ENCODE measurements at regions not wholly inside any gene's neighbourhood (a gene's known extent, or its start where the extent isn't known, plus 50 kb on each side); places are given as distances from the start of the nearest gene placed in this dataset.

- no peak for DNase-seq (ENCODE audit: unreplicated experiment)
- ChIA-PET POLR2A (no interaction called here), CTCF (interaction anchor here (0.8 kb wide), 1 partner anchor 1310 kb away, joined by 3 read pairs; no protein-coding TSS in a partner anchor)
- H3K27me3 Mint-ChIP-seq (ENCODE audit: insufficient read depth, unreplicated experiment): no peaks in the 10 kb centered on the region
- H3K4me3 Mint-ChIP-seq (ENCODE audit: unreplicated experiment): no peak overlapping the region
- intact Hi-C loops (cut with micrococcal nuclease): no loop called here
- no peaks in the 10 kb centered on the region for H3K36me3 Mint-ChIP-seq (ENCODE audit: insufficient read depth, unreplicated experiment)
- H3K4me1 Mint-ChIP-seq (ENCODE audit: insufficient read depth, unreplicated experiment): no peaks in the 10 kb centered on the region
- TF ChIP-seq CTCF (IDR thresholded peaks at IDR 0.05; ENCODE audit: unreplicated experiment): no peak
- no peaks in the 10 kb centered on the region for H3K9me3 Mint-ChIP-seq (ENCODE audit: unreplicated experiment)
- H3K27ac Mint-ChIP-seq (ENCODE audit: low read depth, unreplicated experiment): no peak overlapping the region
- BruUV-seq (replicated peaks): no TSS peak
These were observed 97.1 kb upstream of the NCOR2 start for GRCh38 chr12:124664395-124665111.

GRCh38 chr12:124663771-124664366 is 96.5 kb upstream of the NCOR2 start:
- no peaks in the 10 kb centered on the region for H3K27me3 Mint-ChIP-seq (ENCODE audit: insufficient read depth, unreplicated experiment)
- no peak overlapping the region for H3K4me3 Mint-ChIP-seq (ENCODE audit: unreplicated experiment)
- ChIA-PET POLR2A (interaction anchor here (1.2 kb wide), 1 partner anchor 18 kb away, joined by 3 read pairs; no protein-coding TSS in a partner anchor), CTCF (interaction anchor here (0.5 kb wide), 1 partner anchor 64 kb away, joined by 3 read pairs; no protein-coding TSS in a partner anchor)
- no peaks in the 10 kb centered on the region for H3K36me3 Mint-ChIP-seq (ENCODE audit: insufficient read depth, unreplicated experiment)
- no peaks in the 10 kb centered on the region for H3K9me3 Mint-ChIP-seq (ENCODE audit: unreplicated experiment)
- H3K4me1 Mint-ChIP-seq (ENCODE audit: insufficient read depth, unreplicated experiment): no peaks in the 10 kb centered on the region
- no peak overlapping the region for H3K27ac Mint-ChIP-seq (ENCODE audit: low read depth, unreplicated experiment)
- intact Hi-C loops (cut with micrococcal nuclease): no loop called here
- DNase-seq (ENCODE audit: unreplicated experiment): no peak
- BruUV-seq (replicated peaks): no TSS peak
- no peak for TF ChIP-seq CTCF (IDR thresholded peaks at IDR 0.05; ENCODE audit: unreplicated experiment)

GRCh38 chr12:124663206-124663605 is 95.8 kb upstream of the NCOR2 start:
- no peak for TF ChIP-seq CTCF (IDR thresholded peaks at IDR 0.05; ENCODE audit: unreplicated experiment)
- no peaks in the 10 kb centered on the region for H3K9me3 Mint-ChIP-seq (ENCODE audit: unreplicated experiment)
- no TSS peak for BruUV-seq (replicated peaks)
- POLR2A ChIA-PET: interaction anchor here (0.6 to 2.2 kb wide), 5 partner anchors 10 to 47 kb away, joined by 3 to 6 read pairs (median 3); no protein-coding TSS in a partner anchor
- CTCF ChIA-PET: no interaction called here
- no peak for DNase-seq (ENCODE audit: unreplicated experiment)
- no peak overlapping the region for H3K4me3 Mint-ChIP-seq (ENCODE audit: unreplicated experiment)
- H3K4me1 Mint-ChIP-seq (ENCODE audit: insufficient read depth, unreplicated experiment): no peaks in the 10 kb centered on the region
- H3K27ac Mint-ChIP-seq (ENCODE audit: low read depth, unreplicated experiment): no peak overlapping the region
- intact Hi-C loops (cut with micrococcal nuclease): no loop called here
- no peaks in the 10 kb centered on the region for H3K36me3 Mint-ChIP-seq (ENCODE audit: insufficient read depth, unreplicated experiment)
- H3K27me3 Mint-ChIP-seq (ENCODE audit: insufficient read depth, unreplicated experiment): no peaks in the 10 kb centered on the region

- ChIA-PET POLR2A (interaction anchor here (2.2 kb wide), 1 partner anchor 21 kb away, joined by 6 read pairs; no protein-coding TSS in a partner anchor), CTCF (no interaction called here)
- no peaks in the 10 kb centered on the region for H3K4me1 Mint-ChIP-seq (ENCODE audit: insufficient read depth, unreplicated experiment)
- TF ChIP-seq CTCF (IDR thresholded peaks at IDR 0.05; ENCODE audit: unreplicated experiment): no peak
- intact Hi-C loops (cut with micrococcal nuclease): no loop called here
- no peaks in the 10 kb centered on the region for H3K9me3 Mint-ChIP-seq (ENCODE audit: unreplicated experiment)
- H3K27ac Mint-ChIP-seq (ENCODE audit: low read depth, unreplicated experiment): no peak overlapping the region
- H3K27me3 Mint-ChIP-seq (ENCODE audit: insufficient read depth, unreplicated experiment): no peaks in the 10 kb centered on the region
- H3K4me3 Mint-ChIP-seq (ENCODE audit: unreplicated experiment): no peak overlapping the region
- BruUV-seq (replicated peaks): no TSS peak
- no peaks in the 10 kb centered on the region for H3K36me3 Mint-ChIP-seq (ENCODE audit: insufficient read depth, unreplicated experiment)
- DNase-seq (ENCODE audit: unreplicated experiment): no peak
These were observed 93.9 kb upstream of the NCOR2 start for GRCh38 chr12:124661341-124661740.

Measured in MCF 10A (cell line).